SK-N-SH treated with all-trans-retinoic acid at 6 μM for 48 hours (cell line): ENCODE measurements at regions not wholly inside any gene's neighbourhood (a gene's known extent, or its start where the extent isn't known, plus 50 kb on each side); places are given as distances from the start of the nearest gene placed in this dataset.
A peak's percentile ranks its signal among the peaks of the same experiment; 100 is the strongest.

Source experiments
- ATAC-seq: fragments of 200-7000 bp; cut with Tn5 transposase; 3 replicates; pipeline ENCODE4 v1.9.1; 2020; ENCODE audit warnings: mild to moderate bottlenecking, moderate library complexity
- ARNTL ChIP-seq: fragments of 450-650 bp; formaldehyde crosslinking; IDR thresholded peaks from 2 replicates; pipeline ENCODE4 v1.5.0; 2020; ENCODE audit warnings: low read depth, mild to moderate bottlenecking, moderate library complexity, borderline replicate concordance
- BACH2 ChIP-seq: fragments of 250-450 bp; sonication (Bioruptor Pico); IDR thresholded peaks from 2 replicates; pipeline ENCODE4 v1.9.0; 2021; ENCODE audit warnings: mild to moderate bottlenecking, borderline replicate concordance
- CSDC2 ChIP-seq: fragments of 250-450 bp; sonication (Bioruptor Pico); IDR thresholded peaks from 2 replicates; pipeline ENCODE4 v1.5.0; 2020; ENCODE audit warnings: mild to moderate bottlenecking, moderate library complexity
- GLIS3 ChIP-seq: fragments of 250-450 bp; sonication (Bioruptor Pico); IDR thresholded peaks from 2 replicates; pipeline ENCODE4 v1.5.0; 2020; ENCODE audit warnings: mild to moderate bottlenecking, moderate library complexity
- ISL1 ChIP-seq: fragments of 250-450 bp; sonication (Bioruptor Pico); IDR thresholded peaks from 2 replicates; pipeline ENCODE4 v2.1.2; 2022; ENCODE audit warnings: mild to moderate bottlenecking, moderate library complexity
- OSR1 ChIP-seq: fragments of 250-450 bp; sonication (Bioruptor Pico); IDR thresholded peaks from 2 replicates; pipeline ENCODE4 v1.8.0; 2022; ENCODE audit warnings: moderate library complexity, mild to moderate bottlenecking, inconsistent platforms
- PPARA ChIP-seq: fragments of 250-450 bp; sonication (Bioruptor Pico); IDR thresholded peaks from 2 replicates; pipeline ENCODE4 v1.5.0; 2020; ENCODE audit warnings: mild to moderate bottlenecking, borderline replicate concordance
- RARB ChIP-seq: fragments of 250-450 bp; sonication (Bioruptor Pico); IDR thresholded peaks from 2 replicates; pipeline ENCODE4 v1.8.0; 2021; ENCODE audit warnings: mild to moderate bottlenecking, moderate library complexity
- SNAI2 ChIP-seq: fragments of 250-450 bp; sonication (Bioruptor Pico); IDR thresholded peaks from 2 replicates; pipeline ENCODE4 v1.5.0; 2020; ENCODE audit warnings: mild to moderate bottlenecking, moderate library complexity
- ZC3H10 ChIP-seq: fragments of 250-450 bp; sonication (Bioruptor Pico); IDR thresholded peaks from 2 replicates; pipeline ENCODE4 v1.5.1; 2021; ENCODE audit warnings: mild to moderate bottlenecking, moderate library complexity
- ZFP3 ChIP-seq: fragments of 250-450 bp; sonication (Bioruptor Pico); IDR thresholded peaks from 2 replicates; pipeline ENCODE4 v1.5.0; 2020; ENCODE audit warnings: mild to moderate bottlenecking, moderate library complexity
- ZFP30 ChIP-seq: fragments of 450-650 bp; formaldehyde crosslinking; IDR thresholded peaks from 2 replicates; pipeline ENCODE4 v1.5.0; 2022; ENCODE audit warnings: mild to moderate bottlenecking, moderate library complexity
- ZNF565 ChIP-seq: fragments of 450-650 bp; formaldehyde crosslinking; conservative IDR thresholded peaks from 2 replicates; pipeline ENCODE4 v1.5.0; 2020; ENCODE audit warnings: low read depth, mild to moderate bottlenecking, moderate library complexity
- ZNF8 ChIP-seq: fragments of 450-650 bp; formaldehyde crosslinking; IDR thresholded peaks from 2 replicates; pipeline ENCODE4 v1.5.0; 2020; ENCODE audit warnings: mild to moderate bottlenecking, moderate library complexity
- TF ChIP-seq, protein P1 (sequence below): fragments of 250-450 bp; sonication (Bioruptor Pico); IDR thresholded peaks from 2 replicates; pipeline ENCODE4 v1.5.1; 2020; ENCODE audit warnings: low read depth, mild to moderate bottlenecking, moderate library complexity
- TF ChIP-seq, protein P2 (sequence below): fragments of 250-450 bp; sonication (Bioruptor Pico); IDR thresholded peaks from 2 replicates; pipeline ENCODE4 v1.8.0; 2021; ENCODE audit warnings: low read depth, mild to moderate bottlenecking, moderate library complexity, borderline replicate concordance
- TF ChIP-seq, protein P3 (sequence below): fragments of 250-450 bp; sonication (Bioruptor Pico); IDR thresholded peaks from 2 replicates; pipeline ENCODE4 v1.5.0; 2020; ENCODE audit warnings: mild to moderate bottlenecking, moderate library complexity
- TF ChIP-seq, protein P4 (sequence below): fragments of 250-450 bp; sonication (Bioruptor Pico); IDR thresholded peaks from 2 replicates; pipeline ENCODE4 v1.8.0; 2020; ENCODE audit warnings: mild to moderate bottlenecking, moderate library complexity, borderline replicate concordance

DNA sequence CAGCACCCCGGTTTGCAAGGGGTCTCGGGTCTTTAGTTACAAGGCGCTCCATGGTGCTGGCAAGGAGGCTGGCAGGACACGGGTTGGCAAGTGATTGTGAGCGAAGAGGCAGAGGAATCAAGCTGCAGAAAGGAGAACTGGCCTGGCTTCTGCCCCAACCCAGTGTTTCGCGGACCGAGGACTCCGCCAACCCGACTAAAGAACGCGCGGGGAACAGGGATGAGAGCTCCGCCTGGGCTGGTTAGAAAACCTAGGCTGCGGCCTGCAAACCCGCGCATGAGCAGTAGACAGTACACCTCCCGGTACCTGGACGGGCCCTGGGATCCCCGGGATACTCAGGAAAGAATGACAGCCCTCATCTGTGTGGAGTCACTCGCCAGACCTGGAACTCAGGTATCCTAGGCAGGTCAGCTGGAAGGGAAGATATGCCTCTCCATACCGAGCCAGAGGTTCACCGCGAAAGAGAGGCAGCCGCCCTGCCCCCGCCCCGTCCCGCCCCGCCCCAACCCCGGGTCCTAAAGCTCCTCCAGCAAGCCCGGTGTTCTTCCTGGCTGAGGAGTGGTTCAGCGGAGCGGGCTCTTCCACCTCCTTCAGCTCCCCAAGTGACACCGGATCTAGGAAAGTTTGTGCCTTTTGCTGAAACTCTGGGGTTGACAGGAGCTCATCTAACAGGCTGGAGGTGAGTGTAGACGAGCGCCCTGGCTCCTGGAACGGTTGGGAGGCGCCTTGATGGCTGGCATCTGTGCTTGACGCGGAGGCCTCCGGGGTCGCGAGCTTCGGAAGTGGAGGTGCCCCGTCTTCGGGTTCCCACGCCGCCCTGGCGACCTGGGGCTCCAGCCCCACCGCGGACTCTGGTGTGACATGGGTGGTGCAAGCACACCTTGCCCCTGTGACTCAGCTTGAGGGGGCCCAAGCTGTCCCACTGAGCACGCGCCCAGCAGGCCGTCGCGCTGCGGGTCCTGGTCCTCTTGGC lies 1847.3 kb upstream of the DEFB115 start:
- ATAC-seq: peak; percentile 8; the same call in 2 of the 3 replicates
- TF ChIP-seq, protein P1, sequence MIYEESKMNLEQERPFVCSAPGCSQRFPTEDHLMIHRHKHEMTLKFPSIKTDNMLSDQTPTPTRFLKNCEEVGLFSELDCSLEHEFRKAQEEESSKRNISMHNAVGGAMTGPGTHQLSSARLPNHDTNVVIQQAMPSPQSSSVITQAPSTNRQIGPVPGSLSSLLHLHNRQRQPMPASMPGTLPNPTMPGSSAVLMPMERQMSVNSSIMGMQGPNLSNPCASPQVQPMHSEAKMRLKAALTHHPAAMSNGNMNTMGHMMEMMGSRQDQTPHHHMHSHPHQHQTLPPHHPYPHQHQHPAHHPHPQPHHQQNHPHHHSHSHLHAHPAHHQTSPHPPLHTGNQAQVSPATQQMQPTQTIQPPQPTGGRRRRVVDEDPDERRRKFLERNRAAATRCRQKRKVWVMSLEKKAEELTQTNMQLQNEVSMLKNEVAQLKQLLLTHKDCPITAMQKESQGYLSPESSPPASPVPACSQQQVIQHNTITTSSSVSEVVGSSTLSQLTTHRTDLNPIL: no peak
- TF ChIP-seq, protein P2, sequence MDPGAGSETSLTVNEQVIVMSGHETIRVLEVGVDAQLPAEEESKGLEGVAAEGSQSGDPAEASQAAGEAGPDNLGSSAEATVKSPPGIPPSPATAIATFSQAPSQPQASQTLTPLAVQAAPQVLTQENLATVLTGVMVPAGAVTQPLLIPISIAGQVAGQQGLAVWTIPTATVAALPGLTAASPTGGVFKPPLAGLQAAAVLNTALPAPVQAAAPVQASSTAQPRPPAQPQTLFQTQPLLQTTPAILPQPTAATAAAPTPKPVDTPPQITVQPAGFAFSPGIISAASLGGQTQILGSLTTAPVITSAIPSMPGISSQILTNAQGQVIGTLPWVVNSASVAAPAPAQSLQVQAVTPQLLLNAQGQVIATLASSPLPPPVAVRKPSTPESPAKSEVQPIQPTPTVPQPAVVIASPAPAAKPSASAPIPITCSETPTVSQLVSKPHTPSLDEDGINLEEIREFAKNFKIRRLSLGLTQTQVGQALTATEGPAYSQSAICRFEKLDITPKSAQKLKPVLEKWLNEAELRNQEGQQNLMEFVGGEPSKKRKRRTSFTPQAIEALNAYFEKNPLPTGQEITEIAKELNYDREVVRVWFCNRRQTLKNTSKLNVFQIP (CRISPR knock-in tag): no peak
- TF ChIP-seq ZC3H10 (no peak), SNAI2 (CRISPR knock-in tag) (no peak), ISL1 (no peak), ZFP30 (no peak), PPARA (CRISPR knock-in tag) (no peak), OSR1 (CRISPR knock-in tag) (no peak), BACH2 (CRISPR knock-in tag) (no peak), RARB (CRISPR knock-in tag) (no peak), ARNTL (CRISPR knock-in tag) (no peak), ZFP3 (CRISPR knock-in tag) (no peak)
- TF ChIP-seq, protein P3, sequence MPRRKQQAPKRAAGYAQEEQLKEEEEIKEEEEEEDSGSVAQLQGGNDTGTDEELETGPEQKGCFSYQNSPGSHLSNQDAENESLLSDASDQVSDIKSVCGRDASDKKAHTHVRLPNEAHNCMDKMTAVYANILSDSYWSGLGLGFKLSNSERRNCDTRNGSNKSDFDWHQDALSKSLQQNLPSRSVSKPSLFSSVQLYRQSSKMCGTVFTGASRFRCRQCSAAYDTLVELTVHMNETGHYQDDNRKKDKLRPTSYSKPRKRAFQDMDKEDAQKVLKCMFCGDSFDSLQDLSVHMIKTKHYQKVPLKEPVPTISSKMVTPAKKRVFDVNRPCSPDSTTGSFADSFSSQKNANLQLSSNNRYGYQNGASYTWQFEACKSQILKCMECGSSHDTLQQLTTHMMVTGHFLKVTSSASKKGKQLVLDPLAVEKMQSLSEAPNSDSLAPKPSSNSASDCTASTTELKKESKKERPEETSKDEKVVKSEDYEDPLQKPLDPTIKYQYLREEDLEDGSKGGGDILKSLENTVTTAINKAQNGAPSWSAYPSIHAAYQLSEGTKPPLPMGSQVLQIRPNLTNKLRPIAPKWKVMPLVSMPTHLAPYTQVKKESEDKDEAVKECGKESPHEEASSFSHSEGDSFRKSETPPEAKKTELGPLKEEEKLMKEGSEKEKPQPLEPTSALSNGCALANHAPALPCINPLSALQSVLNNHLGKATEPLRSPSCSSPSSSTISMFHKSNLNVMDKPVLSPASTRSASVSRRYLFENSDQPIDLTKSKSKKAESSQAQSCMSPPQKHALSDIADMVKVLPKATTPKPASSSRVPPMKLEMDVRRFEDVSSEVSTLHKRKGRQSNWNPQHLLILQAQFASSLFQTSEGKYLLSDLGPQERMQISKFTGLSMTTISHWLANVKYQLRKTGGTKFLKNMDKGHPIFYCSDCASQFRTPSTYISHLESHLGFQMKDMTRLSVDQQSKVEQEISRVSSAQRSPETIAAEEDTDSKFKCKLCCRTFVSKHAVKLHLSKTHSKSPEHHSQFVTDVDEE: no peak

GRCh38 chr20:29410806-29411457 lies 1846.5 kb upstream of the DEFB115 start:
- peak; percentile 47 for ATAC-seq
- TF ChIP-seq ZNF8 (no peak), GLIS3 (CRISPR knock-in tag) (no peak), SNAI2 (CRISPR knock-in tag) (no peak), ZFP3 (CRISPR knock-in tag) (no peak), ZC3H10 (no peak), PPARA (CRISPR knock-in tag) (no peak), ISL1 (no peak), CSDC2 (no peak), ZNF565 (CRISPR knock-in tag) (no peak), ZFP30 (no peak), BACH2 (CRISPR knock-in tag) (no peak)
- TF ChIP-seq, protein P3: no peak
- TF ChIP-seq, protein P4, sequence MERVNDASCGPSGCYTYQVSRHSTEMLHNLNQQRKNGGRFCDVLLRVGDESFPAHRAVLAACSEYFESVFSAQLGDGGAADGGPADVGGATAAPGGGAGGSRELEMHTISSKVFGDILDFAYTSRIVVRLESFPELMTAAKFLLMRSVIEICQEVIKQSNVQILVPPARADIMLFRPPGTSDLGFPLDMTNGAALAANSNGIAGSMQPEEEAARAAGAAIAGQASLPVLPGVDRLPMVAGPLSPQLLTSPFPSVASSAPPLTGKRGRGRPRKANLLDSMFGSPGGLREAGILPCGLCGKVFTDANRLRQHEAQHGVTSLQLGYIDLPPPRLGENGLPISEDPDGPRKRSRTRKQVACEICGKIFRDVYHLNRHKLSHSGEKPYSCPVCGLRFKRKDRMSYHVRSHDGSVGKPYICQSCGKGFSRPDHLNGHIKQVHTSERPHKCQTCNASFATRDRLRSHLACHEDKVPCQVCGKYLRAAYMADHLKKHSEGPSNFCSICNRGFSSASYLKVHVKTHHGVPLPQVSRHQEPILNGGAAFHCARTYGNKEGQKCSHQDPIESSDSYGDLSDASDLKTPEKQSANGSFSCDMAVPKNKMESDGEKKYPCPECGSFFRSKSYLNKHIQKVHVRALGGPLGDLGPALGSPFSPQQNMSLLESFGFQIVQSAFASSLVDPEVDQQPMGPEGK (CRISPR knock-in tag): no peak

- ATAC-seq: peak; percentile 45
Measured at GRCh38 chr20:29411458-29411820, 1846.0 kb upstream of the DEFB115 start.
